GM12873 (cell line): ENCODE measurements at regions not wholly inside any gene's neighbourhood (a gene's known extent, or its start where the extent isn't known, plus 50 kb on each side); places are given as distances from the start of the nearest gene placed in this dataset.

ENCODE experiments used
- TF ChIP-seq, protein P1 (sequence below): IDR thresholded peaks from 2 replicates; pipeline ENCODE4 v1.5.1; 2012; ENCODE audit warnings: low read depth, mild to moderate bottlenecking, moderate library complexity, low read length, control low read depth; ENCODE audit not compliant: insufficient read depth; ENCODE audit errors: missing control alignments

DNA sequence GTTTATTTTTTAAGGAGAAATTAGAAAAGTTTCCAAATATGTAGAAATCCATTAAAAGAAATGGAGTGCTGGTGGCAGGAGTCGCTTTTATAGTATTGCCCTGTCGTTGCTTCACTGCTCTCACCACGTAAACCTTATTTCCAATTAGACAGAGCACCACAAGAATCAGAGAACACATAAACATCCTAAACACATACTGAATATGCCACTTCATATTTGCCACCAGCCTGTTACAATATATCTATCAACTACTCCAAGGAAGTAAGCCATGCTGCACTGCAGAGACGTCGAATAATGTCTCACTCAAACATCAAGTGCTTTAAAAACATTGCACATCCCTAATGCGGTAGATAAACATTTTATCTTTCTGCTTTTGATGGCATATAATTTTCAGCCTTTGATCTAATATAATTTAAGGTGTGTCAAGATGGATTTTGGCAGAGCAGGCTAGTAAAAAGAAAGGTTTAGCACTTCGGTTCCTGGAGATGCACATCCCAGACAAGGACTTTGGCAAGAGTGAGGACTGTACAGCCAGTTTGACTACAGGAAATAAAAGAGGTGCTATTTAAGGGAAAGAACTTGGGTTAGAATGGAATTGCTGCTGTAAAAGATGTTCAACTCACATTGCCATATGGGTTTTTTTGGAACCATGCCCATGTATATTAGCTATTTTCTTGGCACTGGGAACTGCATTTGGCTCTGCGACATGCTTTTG, 932.3 kb downstream of the EFNB2 start:
- TF ChIP-seq, protein P1, sequence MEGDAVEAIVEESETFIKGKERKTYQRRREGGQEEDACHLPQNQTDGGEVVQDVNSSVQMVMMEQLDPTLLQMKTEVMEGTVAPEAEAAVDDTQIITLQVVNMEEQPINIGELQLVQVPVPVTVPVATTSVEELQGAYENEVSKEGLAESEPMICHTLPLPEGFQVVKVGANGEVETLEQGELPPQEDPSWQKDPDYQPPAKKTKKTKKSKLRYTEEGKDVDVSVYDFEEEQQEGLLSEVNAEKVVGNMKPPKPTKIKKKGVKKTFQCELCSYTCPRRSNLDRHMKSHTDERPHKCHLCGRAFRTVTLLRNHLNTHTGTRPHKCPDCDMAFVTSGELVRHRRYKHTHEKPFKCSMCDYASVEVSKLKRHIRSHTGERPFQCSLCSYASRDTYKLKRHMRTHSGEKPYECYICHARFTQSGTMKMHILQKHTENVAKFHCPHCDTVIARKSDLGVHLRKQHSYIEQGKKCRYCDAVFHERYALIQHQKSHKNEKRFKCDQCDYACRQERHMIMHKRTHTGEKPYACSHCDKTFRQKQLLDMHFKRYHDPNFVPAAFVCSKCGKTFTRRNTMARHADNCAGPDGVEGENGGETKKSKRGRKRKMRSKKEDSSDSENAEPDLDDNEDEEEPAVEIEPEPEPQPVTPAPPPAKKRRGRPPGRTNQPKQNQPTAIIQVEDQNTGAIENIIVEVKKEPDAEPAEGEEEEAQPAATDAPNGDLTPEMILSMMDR, result no peak

DNA sequence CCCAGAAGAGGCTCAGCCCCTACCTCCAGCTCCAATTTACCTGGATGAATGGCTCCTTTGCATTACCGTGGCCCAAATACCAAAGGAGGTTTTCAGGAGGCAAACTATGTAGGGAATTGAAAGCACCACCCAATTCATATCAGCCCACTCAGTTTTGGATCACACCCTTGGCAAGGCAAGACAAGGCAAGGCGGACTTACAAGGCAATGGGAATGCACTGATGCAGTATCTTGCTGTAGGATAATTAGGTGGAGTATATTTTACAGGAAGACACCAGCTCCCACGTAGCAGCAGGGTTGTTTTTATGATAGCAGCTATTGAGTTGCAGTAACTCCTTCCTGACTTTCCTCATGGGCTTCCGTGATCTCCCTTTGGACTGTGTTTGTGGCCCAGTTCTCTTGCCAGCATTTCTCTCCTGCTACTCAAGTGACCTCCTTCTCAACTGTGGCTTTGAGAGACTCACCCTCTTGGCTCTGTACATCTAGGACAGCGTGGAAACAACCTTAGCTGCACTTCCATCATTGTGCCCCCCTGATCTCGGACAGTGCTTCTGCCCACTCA, 935.9 kb downstream of the EFNB2 start:
- TF ChIP-seq, protein P1, result no peak

DNA sequence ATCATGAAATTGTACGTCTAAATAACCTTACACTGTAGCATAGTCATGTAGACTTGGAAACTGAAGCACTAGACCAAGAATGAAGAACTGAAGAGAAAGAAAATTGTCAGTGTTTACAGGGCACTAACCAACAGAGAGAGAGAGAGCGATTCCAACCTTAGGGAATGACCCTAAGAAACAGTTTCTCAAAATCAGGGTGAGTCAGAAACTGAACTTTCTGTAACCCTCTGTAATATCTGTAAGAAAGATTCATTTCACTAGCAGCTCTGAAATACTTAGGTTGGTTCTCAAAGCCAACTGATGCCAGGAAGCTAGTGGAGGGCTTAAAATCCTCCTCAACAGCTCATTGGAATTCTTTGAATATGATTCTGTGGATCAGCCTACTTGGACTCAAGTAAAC, 936.9 kb downstream of the EFNB2 start:
- TF ChIP-seq, protein P1, result no peak

DNA sequence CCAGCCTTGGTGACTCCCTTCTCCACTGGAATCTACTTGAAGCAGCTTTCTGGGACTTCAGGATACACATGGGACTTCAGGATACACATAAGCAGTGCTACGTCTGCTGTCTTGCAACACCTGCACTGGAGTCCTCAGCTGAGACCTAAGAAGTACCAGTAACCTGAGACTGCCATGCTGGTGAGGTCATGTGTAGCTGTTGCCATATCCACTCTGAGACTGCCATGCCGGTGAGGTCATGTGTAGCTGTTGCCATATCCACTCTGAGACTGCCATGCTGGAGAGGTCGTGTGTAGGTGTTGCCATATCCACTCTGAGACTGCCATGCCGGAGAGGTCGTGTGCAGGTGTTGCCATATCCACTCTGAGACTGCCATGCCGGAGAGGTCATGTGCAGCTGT, 937.9 kb downstream of the EFNB2 start:
- TF ChIP-seq, protein P1, result no peak

DNA sequence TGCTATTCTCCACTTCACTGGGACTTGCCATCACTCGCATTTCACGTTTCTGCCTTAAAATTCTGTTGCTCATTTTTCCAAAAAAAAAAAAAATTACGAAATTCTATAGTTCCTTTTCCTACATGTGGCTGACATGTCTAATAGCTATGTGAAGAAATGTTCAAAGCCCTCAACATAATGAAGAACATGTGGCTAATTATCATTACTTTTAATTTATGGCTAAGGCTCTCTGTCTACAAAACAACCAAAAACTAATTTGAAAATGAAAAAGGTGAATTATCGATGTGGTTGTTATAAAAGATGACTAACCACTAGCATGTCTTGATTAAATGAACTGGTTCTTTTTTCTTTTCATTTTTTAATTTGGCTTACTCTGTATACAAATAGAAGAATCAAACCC, 940.0 kb downstream of the EFNB2 start:
- TF ChIP-seq, protein P1, result no peak

DNA sequence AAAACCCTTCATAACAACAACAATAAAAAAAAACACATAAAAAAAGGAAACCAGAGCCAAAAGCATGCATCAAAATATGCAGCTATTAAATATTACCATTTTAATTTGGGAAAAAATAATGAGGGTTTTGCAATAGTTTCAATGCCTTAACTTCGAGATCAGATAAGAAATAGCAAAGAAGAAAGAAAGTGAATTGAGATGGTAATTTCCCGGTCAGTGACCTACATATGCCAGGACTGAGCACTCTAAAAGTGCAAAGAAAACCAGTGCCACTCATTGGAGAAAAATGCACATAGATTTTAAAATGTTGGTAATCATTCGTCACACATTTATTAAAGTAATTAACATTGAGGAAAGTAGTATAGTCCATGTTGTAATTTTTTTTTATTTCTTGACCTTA, 944.2 kb downstream of the EFNB2 start:
- TF ChIP-seq, protein P1, result no peak

DNA sequence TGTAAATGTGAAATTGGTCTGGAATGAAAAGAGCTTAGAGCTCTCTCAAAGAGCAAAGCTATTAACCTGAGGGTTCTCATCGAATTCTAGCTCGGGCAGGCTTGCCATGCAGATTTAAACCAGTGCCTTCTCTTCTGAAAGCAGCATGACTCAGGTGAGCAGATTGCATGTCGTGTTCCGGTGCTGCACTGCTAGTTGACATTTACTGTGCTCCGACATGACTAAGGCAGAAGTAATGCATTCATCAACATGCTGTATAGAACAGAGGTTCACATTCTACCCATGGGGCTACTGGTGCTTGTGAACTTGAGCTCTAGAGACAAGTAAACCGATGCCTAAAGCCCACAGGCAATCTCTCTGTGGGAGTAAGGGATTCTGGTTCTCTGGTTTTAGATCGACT, 947.7 kb downstream of the EFNB2 start:
- TF ChIP-seq, protein P1, result no peak
